ENCODE measurements at regions not wholly inside any gene's neighbourhood (a gene's known extent, or its start where the extent isn't known, plus 50 kb on each side); places are given as distances from the start of the nearest gene placed in this dataset.
A peak's percentile ranks its signal among the peaks of the same experiment; 100 is the strongest.
"Not testable (repeated sequence)": the region's sequence is repeated elsewhere in the genome, so short reads cannot be mapped to it uniquely, and the experiment has no call there.

DNA sequence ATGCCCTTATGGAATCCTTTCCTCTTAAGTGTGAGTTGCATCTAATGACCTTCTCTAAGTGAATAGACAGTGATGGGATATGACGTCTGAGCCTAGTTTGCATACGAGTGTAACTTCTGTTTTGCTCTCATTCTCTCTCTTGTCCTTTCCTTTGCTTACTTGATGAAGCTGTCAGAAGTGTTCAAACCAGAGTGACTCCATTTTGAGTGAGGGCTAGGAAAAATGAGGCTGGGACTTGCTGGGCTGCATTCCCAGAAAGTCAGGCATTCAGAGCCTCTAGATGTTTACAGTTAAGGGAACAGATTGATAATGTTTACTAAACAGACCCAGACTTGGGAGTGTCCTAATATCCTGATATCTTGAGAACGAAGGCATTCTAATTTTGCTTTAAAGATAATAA is 311.2 kb upstream of the SOX4 start:
- not testable (repeated sequence) for DNase-seq

DNA sequence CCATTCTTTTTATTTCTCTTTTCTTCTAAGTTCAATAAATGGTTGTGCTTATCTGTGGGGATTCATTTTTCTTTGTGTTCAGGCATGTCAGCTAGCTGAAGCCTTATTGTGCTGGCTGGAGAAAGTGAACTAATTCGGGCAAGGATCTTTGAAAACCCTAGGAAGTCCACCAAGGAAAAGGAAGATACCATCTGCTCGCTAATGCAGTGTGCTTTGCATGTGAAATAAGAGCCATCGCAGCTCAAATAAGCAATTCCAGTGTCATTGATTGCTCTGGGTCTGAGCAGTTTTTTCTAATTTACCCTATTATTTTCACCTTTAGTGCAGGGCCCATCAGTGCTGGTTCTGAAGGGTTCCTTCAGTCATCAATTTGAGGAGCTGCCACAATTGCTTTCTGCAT is 309.4 kb upstream of the SOX4 start:
- no peak for DNase-seq

DNA sequence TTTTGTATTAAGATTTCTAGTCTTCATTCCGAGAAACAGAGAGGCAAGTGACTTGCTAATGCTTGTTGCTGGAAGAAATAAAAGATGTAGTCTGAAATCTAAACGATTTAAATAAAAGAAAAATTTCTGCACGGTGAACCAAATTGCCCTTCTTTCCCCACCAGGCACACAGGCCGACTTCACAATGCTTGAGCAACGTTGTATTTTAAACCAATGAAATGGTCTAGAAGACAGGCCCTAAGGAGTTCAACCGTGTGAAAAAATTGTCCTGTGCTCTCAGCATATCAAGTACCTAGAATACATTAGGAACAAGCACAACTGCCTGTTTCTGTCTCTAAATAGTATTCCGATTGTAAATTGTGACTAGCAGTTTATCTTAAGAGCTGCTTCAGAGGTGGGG is 308.8 kb upstream of the SOX4 start:
- no peak for DNase-seq

DNA sequence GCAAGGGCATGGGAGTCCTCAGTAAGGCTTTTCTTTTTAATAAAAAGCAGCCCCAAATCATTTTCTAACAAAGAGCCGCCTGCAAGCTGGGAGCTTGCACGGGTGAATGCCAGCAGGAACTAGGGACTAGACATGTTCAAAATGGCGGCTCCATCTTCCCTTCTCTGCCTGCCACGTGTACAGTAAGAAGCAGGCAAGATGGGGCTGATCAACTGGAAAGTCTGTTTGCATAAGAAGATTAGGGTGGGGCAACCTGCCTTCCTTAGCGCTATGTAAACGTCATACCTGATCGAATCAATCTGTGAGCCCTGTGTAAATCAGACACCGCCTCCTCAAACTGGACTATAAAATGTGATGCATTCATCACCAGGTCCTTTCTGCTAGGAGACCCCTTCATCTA is 299.4 kb upstream of the SOX4 start:
- DNase-seq, result no peak

DNA sequence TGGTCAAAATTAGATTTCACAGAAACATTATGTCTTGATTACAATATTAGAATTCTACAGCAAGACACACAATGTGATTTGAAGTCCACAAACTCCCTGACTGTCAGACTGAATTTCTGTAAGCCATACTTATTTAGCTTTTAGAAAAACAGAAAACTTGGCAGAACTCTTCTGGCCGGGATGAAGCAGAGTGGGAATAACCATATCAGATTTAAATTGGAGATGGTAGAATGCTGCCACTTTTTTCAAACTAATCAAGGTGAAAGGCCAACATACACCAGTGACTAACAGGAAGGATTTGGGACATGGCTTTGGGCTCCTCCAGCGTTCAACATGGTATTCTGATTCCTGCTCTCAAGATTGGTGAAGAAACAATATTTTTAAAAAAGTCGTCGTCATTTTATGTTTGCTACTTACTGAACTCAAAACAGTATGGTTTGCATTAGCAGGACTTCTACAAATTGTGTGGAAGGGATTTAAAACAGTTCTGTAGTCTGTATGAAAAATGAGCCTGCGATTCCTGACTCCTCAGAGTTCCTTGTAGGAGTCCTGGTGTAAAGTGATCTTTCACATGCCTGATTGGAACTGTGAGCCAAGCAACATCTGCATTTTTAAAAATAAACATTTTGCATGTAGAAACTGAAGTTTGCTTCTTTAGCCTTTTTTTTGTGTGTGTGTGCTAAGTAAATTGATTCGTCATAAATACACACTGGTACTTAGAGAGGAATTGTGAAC is 297.9 kb upstream of the SOX4 start:
- no peak for DNase-seq

DNA sequence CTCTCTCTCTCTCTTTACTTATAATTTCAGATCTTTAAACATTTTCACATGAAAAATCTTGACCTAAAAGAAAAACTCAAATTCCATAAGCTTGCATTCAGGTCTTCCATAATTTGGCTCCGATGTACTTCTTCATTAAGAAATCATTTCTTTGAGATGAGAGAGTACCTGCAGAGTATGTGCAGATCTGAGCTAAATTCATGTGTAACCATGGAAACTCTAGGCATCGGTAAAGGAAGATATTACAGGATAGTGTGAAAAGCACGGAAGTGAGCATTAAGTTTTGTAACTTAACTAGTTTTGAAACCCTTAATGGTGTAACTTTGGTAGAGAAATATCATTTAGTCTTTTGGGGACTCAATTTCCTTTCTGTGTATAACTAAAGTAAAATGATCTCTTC is 295.9 kb upstream of the SOX4 start:
- DNase-seq, result no peak

DNA sequence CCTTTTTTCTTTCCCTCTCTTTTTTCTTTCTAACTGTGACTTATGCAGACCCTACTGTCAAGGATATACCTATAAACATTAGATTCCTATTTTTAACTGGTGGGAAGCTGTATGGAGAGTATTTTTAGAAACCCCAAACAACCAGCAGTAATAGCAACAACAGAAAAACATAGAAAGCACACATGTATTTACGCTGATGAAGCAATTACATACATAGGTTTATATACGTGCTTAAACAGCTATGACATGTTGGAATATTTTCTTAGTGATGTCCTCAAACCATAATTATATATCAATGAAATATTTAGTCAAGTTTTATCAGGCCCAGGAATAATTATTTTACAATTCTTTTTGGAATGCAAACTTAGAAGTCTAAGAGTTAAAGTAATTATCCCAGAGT is 294.3 kb upstream of the SOX4 start:
- no peak for DNase-seq

DNA sequence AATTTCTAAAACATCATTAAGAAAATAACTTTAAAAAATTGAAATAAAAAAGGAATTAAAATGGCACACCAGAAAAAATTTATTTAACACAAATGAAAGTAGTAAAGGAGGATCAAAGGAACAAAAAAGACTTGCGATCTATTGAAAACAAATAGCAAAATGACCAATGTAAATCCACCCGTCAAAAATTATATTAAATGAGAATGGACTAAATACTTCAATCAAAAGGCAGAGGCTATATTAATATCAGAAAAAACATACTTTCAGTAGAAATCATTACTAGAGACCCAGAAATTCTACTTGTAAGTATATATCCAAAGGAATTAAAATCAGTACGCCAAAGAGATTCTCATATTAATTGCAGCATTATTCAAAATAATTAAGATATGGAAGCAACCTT is 293.1 kb upstream of the SOX4 start:
- DNase-seq, result no peak

DNA sequence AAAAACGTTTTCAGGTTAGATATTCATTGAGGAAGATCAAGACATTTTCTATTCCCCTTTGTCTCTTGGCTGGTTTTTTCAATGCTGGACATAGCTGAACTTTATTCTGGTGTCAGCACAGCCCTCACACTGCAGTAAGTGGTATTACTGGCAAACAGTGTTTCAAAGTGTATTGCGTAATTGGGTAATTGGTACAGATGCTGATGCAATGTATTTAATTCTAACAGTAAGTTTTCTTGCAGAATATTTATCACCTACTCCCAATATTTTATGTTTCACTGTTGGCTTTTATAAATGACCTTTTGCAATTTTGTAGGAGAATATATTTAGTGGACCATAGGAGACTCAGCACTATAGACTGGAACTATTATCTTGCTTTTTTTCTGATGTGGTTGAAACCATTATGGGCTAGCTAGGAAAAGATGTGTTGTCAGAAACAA is 287.6 kb upstream of the SOX4 start:
- DNase-seq, result no peak

DNA sequence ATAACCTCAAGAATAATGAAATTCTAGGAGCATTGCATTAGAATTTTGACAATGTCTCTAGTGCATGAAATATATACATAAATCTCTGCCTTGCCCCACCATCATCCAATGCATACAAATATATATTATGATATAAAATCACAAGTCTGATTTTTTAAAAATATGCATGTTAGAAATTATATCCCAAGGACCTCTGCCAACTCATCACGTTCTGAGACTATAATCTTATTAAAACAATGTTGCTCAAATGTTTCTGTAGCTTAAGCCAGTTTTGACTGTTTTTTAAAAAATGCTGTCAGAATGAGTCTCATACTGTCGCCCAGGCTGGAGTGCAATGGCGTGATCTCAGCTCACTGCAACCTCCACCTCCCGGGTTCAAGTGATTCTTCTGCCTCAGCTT is 287.0 kb upstream of the SOX4 start:
- no peak for DNase-seq

DNA sequence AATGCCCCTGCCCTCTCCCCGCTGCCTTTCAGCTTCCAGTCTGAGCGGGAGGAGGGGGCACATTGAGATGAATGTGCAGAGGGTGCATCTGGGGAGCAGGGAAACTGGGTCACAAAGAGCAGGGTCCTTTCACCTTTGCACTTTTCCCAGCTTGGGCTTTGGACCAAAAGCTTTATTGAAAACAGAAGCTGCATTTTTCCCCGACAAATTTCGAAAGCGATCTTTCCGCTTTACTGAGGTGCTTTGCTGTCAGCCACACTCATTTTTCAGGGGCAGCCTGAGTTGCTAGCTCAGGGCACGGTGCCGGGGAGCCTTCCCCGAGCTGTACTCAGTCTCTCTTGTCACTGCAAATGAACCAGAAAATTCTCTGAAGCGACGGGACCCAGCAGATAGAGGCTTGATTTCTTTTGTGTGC is 283.7 kb upstream of the SOX4 start:
- DNase-seq, result no peak

DNA sequence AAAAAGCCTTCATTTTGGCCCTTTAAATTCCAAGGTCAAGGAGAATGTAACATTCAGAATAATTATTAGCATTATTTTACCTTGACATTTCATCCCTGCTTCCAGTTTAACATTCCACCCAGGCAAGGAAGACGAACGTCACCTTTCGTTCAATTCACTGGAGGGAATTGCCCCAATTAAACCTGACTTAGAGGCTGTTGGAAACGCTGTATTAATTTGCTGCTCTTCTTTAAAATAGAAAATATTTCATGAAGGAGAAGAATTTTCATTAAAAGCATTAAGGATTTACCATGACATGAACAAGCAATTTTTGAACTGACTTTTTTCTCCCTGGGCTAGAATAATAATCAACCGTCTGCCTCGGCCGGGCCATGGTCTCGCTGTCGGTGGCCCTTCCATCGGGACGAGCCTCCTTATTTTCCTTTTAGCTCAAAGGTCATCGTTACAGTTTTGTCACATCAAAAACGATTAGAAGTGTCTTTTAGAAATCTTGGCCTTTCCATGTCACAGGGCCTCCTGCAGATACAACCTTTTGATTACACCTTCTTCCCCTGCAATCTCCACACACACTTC is 282.9 kb upstream of the SOX4 start:
- DNase-seq, result no peak

DNA sequence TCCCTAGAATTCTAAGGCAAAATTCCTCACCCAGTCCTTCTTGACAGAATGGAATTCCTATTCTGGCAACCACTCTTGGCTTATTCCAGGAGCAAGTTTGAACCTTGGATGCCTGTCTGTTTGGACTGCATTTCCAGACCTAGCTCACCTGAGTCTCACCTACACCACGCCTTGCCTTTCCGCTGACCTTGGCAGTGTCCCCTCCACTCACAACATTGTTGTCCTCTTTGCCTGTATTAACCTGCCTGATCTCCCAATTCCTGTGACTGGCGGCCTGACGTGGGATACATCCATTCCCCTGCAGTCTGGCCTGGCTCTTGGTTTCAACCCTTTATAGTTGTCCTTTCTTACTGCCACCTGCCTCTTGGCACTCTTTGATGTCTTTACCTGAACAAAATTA is 281.4 kb upstream of the SOX4 start:
- peak; percentile 74 for DNase-seq

DNA sequence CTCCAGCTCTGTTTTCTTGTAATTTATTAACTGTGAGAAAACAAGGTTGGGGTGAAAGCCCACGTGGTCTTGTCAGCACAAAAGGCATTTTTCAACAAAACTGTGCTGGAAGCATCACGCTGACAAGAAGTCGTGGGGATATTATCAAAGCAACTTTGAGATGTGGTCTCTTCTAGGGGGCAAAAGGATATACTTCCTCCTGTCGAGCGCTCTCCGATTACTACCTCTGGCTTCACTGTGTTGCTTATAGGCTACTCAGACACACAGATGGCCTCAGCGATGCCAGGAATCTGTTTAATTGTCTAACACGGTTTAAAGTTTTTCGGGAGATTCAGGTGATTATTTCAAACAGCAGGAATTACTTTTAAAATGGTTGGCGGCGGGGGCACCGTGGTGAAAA is 275.9 kb upstream of the SOX4 start:
- no peak for DNase-seq

DNA sequence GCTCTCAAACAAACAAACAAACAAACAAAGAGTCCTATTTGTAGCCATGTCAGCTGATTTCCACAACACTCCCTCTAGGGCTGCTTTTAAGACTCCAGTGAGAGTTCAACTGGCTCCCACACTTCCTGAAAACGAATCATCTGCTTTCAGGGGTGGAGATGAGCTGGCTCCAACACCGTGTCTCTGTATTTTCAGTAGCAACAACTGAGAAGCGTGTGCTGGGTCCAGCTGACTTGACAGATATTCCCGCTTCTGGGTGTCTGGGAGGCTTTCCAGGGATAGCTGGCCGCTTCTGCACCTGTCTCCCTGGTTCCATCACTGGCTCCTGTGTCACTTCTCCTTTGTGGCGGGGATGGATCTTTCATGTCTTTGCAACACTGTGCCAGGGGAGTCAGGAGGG is 272.5 kb upstream of the SOX4 start:
- no peak for DNase-seq

DNA sequence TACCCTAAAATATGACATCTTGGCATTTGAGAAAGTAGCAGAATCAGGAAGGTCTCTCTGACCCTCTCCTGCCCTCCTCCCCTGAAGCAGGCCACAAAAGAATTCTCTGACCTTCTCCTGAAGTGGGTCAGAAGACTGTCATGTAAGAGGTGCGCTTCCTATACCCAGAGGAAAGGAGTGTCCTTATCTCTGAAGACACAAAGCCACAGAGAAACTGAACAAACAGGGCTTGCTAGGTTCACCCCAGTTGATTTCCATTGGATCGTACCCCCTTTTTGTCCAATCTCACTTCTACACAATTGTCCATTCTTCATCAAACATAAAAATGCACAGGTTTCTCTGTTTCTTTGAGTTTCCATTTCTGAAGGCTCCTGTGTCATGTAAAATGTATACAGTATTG is 272.0 kb upstream of the SOX4 start:
- no peak for DNase-seq

DNA sequence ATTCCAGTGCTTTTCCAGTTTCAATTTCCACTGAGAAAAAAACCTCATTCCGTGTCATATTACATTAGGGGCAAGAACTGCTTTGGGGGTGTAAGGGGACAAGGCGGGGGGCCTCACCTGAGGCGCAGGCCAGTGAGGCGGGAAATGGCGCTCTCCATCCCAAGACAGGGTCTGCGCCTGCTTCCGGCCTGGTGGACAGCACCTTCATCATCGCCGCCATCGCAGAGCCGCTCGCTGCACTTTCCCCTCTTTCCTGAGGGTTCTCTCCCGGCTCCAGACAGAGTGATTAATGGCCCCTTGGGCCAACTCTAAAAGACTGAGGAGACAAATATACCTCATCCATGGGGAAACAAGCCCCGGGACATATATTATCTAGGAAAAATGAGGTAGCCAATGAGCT is 270.0 kb upstream of the SOX4 start:
- DNase-seq, result no peak

DNA sequence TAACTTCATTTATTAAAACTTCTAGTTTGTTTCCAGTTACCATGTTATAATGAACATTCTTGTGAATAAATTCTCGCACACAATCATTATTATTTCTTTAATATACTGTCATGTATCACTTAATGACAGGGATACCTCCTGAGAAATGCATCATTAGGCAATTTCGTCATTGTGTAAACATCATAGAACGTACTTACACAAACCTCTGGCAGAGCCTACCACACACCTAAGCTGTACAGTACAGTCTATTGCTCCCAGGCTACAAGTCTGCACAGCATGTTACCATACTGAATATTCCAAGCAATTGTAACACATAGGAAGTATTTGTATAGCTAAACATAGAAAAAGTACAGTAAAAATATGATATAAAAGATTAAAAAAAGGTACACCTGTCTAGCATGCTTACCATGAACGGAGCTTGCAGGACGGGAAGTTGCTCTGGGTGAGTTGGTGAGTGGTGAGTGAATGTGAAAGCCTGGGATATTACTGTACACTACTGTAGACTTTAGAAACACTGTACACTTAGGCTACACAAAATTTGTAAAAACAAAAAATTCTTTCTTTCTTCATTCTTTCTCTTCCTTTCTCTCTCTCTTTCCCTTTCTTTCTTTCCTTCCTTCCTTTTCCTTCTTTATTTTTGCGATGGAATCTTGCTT is 268.2 kb upstream of the SOX4 start:
- DNase-seq, result peak; percentile 79

DNA sequence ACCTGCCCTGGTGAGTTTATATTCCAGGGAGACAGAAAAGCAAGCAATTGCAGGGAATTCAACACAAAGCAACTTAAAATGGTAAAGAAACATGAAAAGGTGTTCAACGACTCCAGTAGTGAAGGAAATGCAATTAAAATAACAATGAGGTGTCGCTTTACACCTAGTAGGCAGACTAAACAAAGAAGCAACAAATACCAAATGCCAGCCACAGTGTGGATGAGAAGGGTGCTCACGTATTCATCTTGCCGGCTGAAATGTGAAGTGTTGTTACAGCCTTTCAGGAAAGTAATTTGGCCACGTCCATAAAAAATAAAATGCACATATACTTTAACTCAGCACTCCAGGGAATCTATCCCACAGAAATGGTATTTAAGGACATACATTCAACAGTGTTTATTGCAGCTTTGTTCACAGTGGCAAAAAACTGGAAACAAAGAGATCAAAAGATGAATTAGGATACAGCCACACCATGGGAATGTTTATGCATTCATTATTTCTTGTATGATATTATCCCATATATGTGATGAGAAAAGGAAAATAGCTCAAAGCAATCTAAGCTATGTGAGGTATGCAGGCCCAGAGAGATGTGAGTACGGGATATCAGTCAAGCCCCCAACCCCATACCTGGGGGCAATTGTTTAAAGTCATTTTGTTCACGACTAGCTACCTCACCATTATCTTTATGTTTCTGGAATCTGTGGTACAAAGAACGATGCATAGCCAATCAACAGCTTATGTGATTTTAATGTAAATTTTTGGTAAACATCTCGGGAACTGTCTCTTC is 266.0 kb upstream of the SOX4 start:
- DNase-seq, result peak; percentile 69

DNA sequence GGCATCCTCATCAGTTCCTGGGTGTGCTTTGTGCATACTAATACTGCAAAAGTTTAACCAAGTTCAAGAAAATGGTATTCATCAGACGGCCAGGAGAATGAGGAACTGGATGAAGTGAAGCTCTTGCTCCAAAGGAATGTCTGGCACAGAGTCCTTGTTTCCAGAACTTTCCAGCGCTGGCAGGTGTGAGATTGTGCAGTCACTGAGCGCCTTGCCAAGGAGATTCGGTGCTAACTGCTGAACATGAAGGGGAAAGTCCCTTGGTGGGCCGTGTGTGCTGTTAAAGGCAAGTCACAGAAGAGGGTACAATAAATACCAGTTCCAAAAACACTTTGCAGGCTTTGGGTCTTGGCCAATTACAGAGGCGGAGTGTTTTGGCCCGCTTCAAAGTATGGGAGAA is 262.3 kb upstream of the SOX4 start:
- DNase-seq, result no peak

DNA sequence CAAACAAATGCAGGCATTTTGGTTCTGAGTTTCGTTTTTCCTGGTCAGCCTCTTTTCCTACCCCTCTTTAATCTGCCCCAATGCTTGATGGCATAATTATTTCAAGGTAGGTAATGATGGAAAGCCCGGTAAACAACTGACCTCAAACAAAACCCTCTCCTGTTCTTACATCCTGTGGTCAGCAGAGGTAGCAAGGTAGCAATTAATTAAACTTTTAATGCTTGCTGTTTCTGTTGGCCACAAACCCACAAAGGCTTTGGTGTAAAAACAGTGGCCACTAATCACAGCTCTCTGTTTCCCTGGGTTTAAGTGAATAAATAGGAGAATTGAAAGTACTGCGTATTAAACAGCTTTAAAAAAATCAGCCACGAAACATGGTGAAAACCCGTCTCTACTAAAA is 261.5 kb upstream of the SOX4 start:
- no peak for DNase-seq

DNA sequence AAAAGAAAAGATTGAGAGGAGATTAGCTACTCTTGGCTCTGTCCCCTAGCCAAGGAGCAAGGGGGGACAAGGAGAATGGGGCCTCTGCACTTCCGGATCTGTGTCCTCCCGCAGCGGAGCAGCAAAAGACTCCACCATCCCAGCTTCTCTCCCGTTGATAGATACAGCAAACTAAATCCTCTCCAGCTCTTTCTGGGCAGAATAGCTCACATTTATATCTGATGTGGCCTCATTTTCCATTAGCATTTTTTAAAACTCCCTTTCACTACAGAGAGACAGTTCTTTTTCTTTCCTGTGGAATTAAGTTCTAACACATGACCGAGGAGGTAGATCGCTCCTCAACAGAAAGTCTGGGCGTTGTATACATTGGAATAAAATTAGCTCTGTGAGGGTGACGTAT is 260.9 kb upstream of the SOX4 start:
- DNase-seq, result no peak

DNA sequence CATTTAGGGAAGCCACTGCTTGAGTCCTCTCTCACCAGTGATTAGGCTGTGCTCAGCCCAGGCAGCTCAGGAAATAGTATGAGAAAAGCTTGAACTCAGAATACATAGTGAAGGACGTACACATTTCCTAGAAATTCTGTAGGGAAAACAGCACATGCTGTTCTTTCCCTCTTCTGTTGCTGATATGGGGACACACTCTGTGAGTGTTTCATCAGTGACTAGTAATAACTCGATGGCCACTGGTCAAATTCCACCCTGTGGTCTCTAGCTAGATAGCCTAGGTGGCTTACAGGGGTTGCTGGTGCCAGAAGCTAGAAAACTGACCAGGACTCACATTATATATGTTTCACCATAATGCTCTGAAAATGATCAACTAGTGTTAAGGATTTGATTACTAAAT is 259.8 kb upstream of the SOX4 start:
- DNase-seq, result no peak

DNA sequence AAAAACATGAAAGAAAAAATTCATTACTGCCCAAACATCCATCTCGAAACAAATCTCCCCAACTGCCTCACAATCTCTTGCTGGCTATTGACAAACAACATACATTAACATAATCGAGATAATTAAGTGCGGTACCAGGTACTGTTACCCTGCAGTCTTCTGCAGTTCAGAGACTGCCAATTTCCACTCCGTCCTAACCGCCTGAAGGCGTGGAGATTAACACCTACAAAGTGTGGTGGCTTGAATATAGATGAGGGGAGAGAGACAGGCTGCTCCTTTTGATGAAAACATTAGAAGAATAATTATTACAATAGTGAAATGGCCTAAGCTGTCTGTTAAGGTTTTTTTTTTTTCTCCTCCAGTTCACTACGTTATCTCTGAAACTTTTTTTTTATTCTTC is 258.9 kb upstream of the SOX4 start:
- no peak for DNase-seq
